ENCODE measurements at regions not wholly inside any gene's neighbourhood (a gene's known extent, or its start where the extent isn't known, plus 50 kb on each side); places are given as distances from the start of the nearest gene placed in this dataset.
A peak's percentile ranks its signal among the peaks of the same experiment; 100 is the strongest.

- Histone ChIP-seq H3K36me3 (ENCODE audit: low read depth) (no peaks in the 10 kb centered on the region), H3K4me1 (ENCODE audit: insufficient read depth, poor library complexity, severe bottlenecking) (no peaks in the 10 kb centered on the region), H3K9me3 (ENCODE audit: severe bottlenecking) (no peaks in the 10 kb centered on the region), H3K4me3 (ENCODE audit: severe bottlenecking) (no peak overlapping the region), H3K27ac (ENCODE audit: poor library complexity, severe bottlenecking) (no peak overlapping the region), H3K27me3 (ENCODE audit: insufficient read depth, poor library complexity, severe bottlenecking) (no peaks in the 10 kb centered on the region)
- DNase-seq (ENCODE audit: low spot score): no peak
- ATAC-seq (ENCODE audit: low read depth): peak; percentile 64
- TF ChIP-seq, protein P1, sequence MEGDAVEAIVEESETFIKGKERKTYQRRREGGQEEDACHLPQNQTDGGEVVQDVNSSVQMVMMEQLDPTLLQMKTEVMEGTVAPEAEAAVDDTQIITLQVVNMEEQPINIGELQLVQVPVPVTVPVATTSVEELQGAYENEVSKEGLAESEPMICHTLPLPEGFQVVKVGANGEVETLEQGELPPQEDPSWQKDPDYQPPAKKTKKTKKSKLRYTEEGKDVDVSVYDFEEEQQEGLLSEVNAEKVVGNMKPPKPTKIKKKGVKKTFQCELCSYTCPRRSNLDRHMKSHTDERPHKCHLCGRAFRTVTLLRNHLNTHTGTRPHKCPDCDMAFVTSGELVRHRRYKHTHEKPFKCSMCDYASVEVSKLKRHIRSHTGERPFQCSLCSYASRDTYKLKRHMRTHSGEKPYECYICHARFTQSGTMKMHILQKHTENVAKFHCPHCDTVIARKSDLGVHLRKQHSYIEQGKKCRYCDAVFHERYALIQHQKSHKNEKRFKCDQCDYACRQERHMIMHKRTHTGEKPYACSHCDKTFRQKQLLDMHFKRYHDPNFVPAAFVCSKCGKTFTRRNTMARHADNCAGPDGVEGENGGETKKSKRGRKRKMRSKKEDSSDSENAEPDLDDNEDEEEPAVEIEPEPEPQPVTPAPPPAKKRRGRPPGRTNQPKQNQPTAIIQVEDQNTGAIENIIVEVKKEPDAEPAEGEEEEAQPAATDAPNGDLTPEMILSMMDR (IDR thresholded peaks at IDR 0.05; ENCODE audit: poor library complexity, severe bottlenecking): no peak
Measured at GRCh38 chr12:38508246-38508645, 191.7 kb downstream of the ALG10B start.

DNA sequence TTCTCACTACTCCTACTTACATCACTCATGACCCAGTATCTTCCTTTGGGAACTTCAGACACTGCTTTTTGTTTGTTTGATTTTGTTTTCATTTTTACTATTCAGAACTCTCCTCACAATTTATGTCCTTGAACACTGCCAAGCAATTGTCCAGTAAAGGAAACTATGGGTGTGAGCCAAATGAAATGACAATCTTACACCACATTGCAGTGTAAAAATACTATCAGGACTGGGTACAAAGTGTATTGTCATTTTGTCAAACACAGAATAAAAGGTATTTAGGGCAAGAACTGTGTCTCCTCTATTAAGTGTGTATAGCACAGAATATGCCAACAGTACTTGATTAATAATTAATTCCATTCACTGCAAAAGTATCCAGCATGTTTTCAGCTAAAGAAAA is 199.3 kb downstream of the ALG10B start:
- H3K9me3 ChIP-seq (ENCODE audit: severe bottlenecking): no peaks in the 10 kb centered on the region
- TF ChIP-seq, protein P1 (IDR thresholded peaks at IDR 0.05; ENCODE audit: poor library complexity, severe bottlenecking): no peak
- no peaks in the 10 kb centered on the region for H3K4me1 ChIP-seq (ENCODE audit: insufficient read depth, poor library complexity, severe bottlenecking)
- no peak for DNase-seq (ENCODE audit: low spot score)
- no peak overlapping the region for H3K27ac ChIP-seq (ENCODE audit: poor library complexity, severe bottlenecking)
- H3K27me3 ChIP-seq (ENCODE audit: insufficient read depth, poor library complexity, severe bottlenecking): no peaks in the 10 kb centered on the region
- no peak overlapping the region for H3K4me3 ChIP-seq (ENCODE audit: severe bottlenecking)
- no peaks in the 10 kb centered on the region for H3K36me3 ChIP-seq (ENCODE audit: low read depth)
- no peak for ATAC-seq (ENCODE audit: low read depth)

DNA sequence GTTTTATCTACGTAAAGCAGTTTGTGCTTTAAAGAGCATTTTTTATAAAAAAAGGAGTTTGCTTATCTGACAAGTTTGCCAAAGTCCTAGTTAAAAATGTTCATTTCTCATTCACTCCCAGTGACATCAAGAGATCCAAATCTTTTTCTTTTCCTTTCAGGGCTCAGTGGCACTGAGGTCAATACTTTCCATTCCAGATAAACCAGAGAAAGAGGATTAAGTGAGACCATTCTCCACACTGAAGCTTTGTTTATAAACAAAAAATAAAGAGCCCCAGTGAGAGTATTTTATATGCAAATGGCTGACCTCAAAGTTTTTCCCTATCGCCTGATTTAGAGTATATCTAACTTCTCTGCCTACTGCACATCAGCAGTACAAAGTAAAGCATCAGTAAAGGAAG is 199.8 kb downstream of the ALG10B start:
- Histone ChIP-seq H3K4me3 (ENCODE audit: severe bottlenecking) (no peak overlapping the region), H3K9me3 (ENCODE audit: severe bottlenecking) (no peaks in the 10 kb centered on the region), H3K27ac (ENCODE audit: poor library complexity, severe bottlenecking) (no peak overlapping the region), H3K27me3 (ENCODE audit: insufficient read depth, poor library complexity, severe bottlenecking) (no peaks in the 10 kb centered on the region), H3K36me3 (ENCODE audit: low read depth) (no peaks in the 10 kb centered on the region), H3K4me1 (ENCODE audit: insufficient read depth, poor library complexity, severe bottlenecking) (no peaks in the 10 kb centered on the region)
- TF ChIP-seq, protein P1 (IDR thresholded peaks at IDR 0.05; ENCODE audit: poor library complexity, severe bottlenecking): no peak
- ATAC-seq (ENCODE audit: low read depth) (no peak), DNase-seq (ENCODE audit: low spot score) (no peak)

DNA sequence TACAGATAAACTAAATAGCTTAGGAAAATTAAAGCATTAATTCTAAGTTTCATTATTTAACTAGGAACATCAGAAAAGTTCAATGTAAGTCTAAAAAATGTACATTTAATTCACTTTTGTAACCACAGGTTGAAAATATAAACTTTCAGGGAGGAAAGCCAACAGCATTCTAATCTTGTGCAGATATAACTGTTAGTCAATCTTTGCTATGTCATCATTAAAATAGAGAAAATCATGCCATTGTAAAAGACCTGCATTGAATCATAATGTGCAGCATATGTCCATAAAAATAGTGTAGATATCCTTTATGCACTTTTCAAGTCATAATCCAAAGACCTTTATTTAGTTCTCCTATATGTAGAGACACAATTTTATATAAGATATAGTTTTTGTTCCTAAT is 207.3 kb downstream of the ALG10B start:
- no peaks in the 10 kb centered on the region for H3K4me1 ChIP-seq (ENCODE audit: insufficient read depth, poor library complexity, severe bottlenecking)
- ATAC-seq (ENCODE audit: low read depth) (no peak), DNase-seq (ENCODE audit: low spot score) (no peak)
- H3K4me3 ChIP-seq (ENCODE audit: severe bottlenecking): no peak overlapping the region
- H3K9me3 ChIP-seq (ENCODE audit: severe bottlenecking): no peaks in the 10 kb centered on the region
- no peaks in the 10 kb centered on the region for H3K36me3 ChIP-seq (ENCODE audit: low read depth)
- no peak overlapping the region for H3K27ac ChIP-seq (ENCODE audit: poor library complexity, severe bottlenecking)
- H3K27me3 ChIP-seq (ENCODE audit: insufficient read depth, poor library complexity, severe bottlenecking): no peaks in the 10 kb centered on the region
- TF ChIP-seq, protein P1 (IDR thresholded peaks at IDR 0.05; ENCODE audit: poor library complexity, severe bottlenecking): no peak

GRCh38 chr12:38527631-38528030 is 211.1 kb downstream of the ALG10B start:
- no peak overlapping the region for H3K4me3 ChIP-seq (ENCODE audit: severe bottlenecking)
- H3K36me3 ChIP-seq (ENCODE audit: low read depth): no peaks in the 10 kb centered on the region
- H3K4me1 ChIP-seq (ENCODE audit: insufficient read depth, poor library complexity, severe bottlenecking): no peaks in the 10 kb centered on the region
- H3K27me3 ChIP-seq (ENCODE audit: insufficient read depth, poor library complexity, severe bottlenecking): no peaks in the 10 kb centered on the region
- TF ChIP-seq, protein P1 (IDR thresholded peaks at IDR 0.05; ENCODE audit: poor library complexity, severe bottlenecking): no peak
- no peak overlapping the region for H3K27ac ChIP-seq (ENCODE audit: poor library complexity, severe bottlenecking)
- H3K9me3 ChIP-seq (ENCODE audit: severe bottlenecking): no peaks in the 10 kb centered on the region
- ATAC-seq (ENCODE audit: low read depth) (no peak), DNase-seq (ENCODE audit: low spot score) (no peak)
